HG03060 (cell line): ENCODE measurements at regions not wholly inside any gene's neighbourhood (a gene's known extent, or its start where the extent isn't known, plus 50 kb on each side); places are given as distances from the start of the nearest gene placed in this dataset.

Experiments used
- ATAC-seq: cut with Tn5 transposase; IDR thresholded peaks from one replicate; pipeline ENCODE4 v1.9.1; 2021; ENCODE audit warnings: low read depth, moderate number of reproducible peaks; ENCODE audit not compliant: unreplicated experiment

DNA sequence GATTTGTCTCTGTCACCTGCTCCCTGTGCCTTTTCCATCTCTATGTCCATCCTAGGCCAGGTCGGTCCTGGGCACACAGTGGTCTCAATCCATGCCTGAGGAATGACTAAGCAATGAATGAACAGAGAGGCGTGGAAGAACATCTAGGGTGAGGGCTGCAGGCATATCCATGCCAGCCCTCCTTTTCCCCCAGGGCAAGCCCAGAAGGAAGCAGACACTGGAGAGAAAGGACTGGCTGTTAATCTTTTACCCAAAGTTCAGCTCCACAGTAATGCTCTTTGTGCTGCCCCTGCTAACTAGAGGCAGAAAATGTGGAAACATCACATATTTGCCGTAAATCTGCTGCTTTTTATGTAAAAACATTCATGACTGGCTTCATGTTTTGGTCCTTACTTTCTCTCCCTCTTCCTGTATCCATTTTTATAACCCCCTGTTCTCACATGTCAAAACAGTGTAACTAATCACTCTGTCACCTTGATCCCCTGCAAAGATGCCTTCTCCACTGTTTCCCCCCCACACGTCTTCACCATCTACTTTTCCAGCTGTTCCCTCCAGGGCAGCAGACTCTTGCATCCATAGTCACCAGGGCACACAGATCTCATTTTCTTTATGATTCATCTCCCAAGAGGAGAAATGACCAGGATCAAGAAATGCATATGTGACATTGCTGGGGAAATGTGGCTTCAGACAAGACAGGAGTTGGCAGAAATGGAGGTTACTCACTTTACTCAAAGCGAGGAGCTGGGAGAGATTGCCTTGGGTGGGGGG lies 166.4 kb upstream of the PROX1 start:
- ATAC-seq, result no peak

GRCh38 chr1:213821943-213822334 lies 165.8 kb upstream of the PROX1 start:
- no peak for ATAC-seq

DNA sequence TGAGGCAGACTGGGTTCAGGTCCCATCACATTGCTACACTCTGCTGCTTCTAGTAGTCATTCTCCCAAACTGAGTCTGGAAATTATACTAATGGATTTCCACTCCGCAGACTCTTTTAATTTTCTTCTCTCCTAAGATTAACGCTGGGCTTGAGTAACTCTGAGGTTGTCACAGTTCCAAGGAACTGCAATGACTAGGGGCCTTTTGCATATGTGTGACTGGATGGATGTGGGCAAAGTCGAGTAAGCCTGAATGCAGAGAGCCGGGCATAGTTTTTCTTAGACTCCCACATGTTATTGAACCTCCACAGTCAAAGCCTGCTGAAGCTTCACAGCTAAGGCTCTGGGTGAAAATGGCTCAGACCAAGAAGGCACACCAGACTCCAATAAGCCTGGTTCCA lies 160.9 kb upstream of the PROX1 start:
- ATAC-seq, result no peak

GRCh38 chr1:213828867-213829266 lies 158.9 kb upstream of the PROX1 start:
- no peak for ATAC-seq

DNA sequence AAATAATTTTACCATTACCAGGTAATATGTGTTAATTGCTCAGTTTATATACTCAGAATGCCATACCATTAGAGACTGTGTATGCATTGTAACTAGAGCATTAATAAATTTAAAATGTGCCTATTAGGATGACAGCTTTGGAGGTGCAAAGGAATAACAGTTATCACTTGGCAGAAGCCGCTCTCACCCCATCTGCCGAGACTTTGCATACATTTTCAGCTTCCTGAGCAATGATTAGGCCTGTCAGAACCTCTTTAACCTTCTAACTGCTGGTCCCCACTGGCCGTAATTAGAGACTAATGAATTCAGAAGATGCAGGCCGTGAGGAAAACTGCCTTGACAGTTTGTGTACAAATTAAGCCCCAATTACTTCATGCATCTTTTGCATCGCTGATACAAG lies 158.0 kb upstream of the PROX1 start:
- ATAC-seq, result no peak

- ATAC-seq, result no peak
These were observed 157.4 kb upstream of the PROX1 start for GRCh38 chr1:213830371-213830770.

- ATAC-seq, result no peak
These were observed 147.2 kb upstream of the PROX1 start for GRCh38 chr1:213840575-213840974.

DNA sequence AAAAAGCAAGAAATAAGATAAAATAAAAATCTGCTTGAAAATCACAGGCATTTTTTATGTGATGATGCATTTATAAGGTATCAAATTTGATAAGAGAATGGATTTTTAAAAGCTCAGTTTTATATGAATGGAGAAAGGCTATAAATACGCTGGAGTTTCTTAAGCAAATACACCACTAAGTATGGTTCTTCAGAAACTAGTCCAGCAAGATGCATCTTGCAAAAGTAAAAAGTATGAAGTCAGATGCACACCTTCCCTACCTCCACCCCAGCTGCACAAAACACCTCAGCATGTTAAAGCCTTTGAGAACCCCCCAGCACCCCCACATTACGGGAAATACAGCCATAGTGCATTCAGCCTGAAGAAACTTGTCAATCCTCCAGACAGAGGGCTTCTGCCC lies 143.1 kb upstream of the PROX1 start:
- no peak for ATAC-seq

DNA sequence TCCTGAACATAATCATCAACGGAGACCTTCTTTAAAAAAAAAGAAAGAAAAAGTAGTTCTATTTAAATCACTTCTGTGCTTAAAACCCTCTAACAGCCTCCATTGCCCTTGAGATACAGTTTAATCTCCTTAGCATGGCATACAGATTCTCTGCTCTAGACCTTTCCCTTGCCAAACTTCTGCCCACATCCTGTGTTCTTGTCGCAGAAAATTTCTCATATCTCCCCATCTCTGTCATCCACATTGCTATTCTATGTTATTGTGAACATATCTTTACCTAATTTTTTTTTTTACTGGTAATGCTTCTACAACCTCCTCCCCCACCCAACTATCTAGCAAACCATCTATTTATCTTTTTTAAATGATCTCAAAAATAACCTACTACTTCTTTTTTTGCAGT lies 135.7 kb upstream of the PROX1 start:
- no peak for ATAC-seq

DNA sequence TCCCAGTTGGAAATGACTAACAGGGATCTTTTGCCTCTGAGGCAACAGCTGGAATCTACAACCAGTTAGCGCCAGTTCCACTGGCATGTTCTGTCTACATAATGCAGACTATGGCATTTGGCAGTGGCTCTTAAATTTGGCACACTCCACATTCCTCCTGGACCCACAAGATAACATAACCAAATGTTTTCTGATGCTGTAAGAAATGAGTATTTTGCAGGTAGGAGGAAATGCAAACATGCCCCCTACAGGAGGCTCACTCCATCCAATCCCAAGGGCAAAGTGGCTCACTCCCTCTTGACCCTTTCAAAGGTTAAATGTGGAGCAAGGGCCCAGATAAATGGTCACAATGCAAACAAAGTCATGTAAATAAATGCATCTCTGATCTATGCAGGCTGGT lies 129.2 kb upstream of the PROX1 start:
- no peak for ATAC-seq

DNA sequence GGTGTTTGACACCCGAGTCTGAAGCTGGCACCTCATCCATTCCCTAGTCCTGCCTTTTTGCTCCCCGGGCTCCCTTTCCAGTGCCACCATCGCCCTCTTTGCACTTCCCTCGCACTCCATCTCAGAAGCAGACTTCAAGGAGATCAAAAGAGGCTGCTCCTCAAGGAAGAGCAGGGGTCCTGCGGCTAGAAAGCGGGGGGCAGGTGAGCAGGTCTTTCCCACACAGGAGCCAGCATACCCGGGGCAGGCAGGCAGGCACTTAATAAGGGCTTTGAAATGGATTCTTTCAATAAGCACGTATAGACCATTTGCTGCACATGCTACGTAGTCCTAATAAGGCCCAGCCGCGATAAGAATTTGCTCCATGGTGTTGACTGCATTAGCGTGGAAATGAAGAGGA lies 125.9 kb upstream of the PROX1 start:
- ATAC-seq, result no peak

DNA sequence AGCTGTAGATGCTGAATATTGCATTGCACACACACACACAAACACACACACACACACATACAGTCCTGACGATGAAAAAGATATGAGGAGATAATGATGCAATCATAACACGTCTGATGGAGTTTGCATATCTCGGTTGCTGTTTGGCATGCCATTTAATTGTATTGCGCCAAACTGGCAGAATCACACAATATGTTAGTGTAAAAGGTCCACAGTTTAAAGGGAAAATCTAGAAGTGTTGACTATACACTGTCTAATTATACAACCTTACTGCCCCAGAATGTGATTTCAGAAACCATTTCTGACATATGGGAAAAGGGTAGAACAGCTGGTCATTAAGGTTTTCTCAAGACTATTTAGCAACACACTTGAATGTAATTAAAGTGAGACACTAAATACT lies 123.7 kb upstream of the PROX1 start:
- ATAC-seq, result no peak

DNA sequence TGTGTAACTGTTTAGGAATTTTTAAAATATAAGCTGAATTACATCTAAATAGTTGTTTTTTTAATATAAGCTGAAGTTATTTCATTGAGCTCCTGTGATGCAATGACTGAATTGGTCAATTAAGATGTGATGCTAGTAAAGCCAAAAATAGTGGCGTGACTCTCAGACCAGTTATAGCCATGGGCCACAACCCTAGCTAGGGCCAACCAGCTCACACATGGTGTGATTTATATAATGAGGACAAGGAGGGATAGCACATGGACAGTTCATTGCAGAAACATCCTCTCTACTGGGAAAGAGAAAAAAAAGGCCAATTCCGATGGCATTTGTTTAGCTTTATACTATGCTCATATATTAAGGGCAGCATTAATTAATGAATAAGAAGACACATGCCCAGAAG lies 119.3 kb upstream of the PROX1 start:
- no peak for ATAC-seq

GRCh38 chr1:213871179-213871578 lies 116.6 kb upstream of the PROX1 start:
- ATAC-seq, result no peak

DNA sequence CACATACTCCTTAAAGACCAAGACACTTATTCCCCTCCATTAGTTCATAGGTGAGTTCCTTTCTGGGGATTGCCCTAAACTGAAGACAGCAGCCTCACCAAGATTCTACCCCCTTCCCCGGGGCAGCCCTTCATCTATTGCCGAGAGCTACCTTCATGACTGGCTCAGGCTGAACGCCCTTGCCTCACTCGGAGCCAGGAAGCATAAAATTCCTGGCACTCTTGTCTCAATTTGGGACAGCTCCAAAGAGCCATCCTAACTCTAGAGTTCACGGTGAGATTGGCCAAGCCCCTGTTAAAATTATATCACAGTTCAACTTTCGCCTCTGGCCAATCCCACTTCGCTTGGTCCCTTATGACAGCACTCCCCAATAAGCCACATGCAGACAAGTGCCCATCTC lies 113.0 kb upstream of the PROX1 start:
- no peak for ATAC-seq

GRCh38 chr1:213876531-213876930 lies 111.2 kb upstream of the PROX1 start:
- ATAC-seq, result no peak

DNA sequence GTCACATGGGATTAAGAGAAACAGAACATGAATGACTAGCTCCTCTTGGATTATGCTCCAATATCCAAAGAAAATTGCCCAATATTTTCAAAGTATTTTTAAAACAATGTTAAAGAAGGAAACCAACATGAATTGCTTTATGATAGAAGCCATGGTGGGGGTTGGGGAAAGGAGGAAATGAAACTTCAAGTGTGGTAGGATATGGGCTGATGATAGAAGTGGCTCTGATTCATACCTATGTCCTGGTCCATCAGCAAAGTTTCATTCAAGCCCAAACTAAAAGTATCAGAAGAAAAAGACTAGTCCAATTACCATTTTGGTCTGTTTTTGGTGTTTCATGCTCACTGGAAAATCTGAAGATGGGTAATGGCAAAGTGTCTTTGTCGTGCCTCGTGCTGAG lies 104.2 kb upstream of the PROX1 start:
- no peak for ATAC-seq

DNA sequence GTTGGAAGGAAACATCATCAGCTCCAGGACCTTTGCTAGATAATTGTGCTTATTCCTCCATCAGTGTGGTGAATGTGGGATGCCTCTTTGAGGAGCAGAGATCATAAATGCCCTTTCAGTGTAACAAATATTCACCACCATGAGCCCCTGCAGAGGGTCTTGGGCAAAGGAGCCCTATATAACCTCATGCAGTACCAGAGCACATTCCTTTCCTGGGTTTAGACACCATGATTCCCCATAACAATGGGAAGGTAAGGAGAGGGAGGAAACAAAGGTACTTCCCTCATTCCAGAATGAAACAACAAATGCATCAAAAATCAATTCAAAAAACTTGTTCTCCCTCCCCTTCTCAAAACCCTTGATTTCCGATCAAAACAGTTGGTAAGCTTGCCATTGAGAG lies 103.4 kb upstream of the PROX1 start:
- no peak for ATAC-seq

- no peak for ATAC-seq
These were observed 102.8 kb upstream of the PROX1 start for GRCh38 chr1:213884942-213885341.

DNA sequence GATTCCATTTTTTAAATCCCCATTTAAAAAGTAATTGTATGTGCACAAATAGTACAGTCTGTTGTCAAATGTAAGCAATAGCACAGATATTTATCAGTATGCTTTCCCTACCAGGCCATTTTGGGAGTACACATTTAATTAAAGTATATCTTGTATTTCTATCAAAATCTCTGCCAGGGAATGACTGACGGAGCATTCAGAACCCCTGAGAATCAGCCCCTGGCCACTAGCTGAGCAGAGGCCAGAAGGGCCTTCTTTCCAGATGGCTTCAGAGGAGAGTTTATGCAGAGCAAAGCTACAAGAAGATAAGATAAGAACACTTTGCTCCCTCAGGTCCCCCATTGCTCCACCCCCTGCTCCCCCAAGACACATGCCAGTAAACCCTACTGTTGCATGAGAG lies 99.9 kb upstream of the PROX1 start:
- ATAC-seq, result no peak

DNA sequence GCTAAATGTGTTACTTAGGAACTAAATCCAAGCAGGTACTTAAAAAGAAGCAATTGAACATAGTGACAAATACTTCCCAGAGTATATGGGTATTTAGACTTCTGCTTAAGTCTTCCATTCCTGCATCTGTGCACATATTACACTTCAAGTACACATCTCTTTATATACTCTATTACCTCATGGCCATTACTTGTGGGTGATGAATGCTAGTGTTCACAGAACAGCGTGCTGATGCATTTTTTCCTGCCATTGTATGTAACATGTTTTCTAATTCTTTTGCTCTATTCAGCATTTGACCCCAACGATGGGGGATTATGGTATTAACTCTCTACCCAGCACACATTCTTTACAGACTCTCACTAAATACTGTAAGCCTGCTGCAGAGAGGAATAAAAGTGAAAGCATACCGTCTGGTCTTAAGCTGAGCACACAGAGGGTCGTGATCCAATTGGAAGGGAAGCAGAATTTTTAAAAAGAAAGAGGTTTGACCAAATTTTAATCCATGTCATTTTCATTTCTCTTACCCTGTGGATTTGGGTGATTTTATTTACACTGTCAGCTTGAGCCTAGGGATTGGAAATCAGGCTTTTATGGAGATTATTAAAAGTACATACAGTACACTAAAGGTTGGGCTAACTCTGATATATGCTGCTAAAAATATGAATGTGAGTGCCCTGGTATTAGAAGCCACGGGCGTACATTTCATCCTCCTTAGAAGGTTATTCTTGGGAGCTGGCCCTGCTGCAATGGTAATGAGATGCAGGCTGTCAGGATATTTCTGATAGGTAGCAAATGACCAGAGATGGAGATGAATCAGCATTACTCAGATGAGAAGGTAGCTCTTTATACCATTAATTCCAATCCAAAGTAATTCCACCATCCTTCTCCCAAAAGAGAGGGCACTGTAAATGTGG lies 95.5 kb upstream of the PROX1 start:
- ATAC-seq, result no peak

- no peak for ATAC-seq
These were observed 89.1 kb upstream of the PROX1 start for GRCh38 chr1:213898684-213899083.
